SK-N-MC (cell line): ENCODE measurements at regions not wholly inside any gene's neighbourhood (a gene's known extent, or its start where the extent isn't known, plus 50 kb on each side); places are given as distances from the start of the nearest gene placed in this dataset.

ENCODE experiments used
- DNase-seq: peaks from one replicate; pipeline ENCODE4 v3.0.0-alpha.2; 2011; ENCODE audit warnings: low read depth, low spot score
- H3K27ac ChIP-seq: fragments of 200-600 bp; sonication (generic); 2 replicates; pipeline ENCODE4 v1.5.1; 2016; ENCODE audit warnings: mixed run types
- H3K36me3 ChIP-seq: fragments of 200-600 bp; sonication (generic); 2 replicates; pipeline ENCODE4 v1.6.1; 2017; ENCODE audit warnings: antibody characterized with exemption, low read length, mixed read lengths; ENCODE audit not compliant: insufficient read depth
- H3K4me3 ChIP-seq: fragments of 200-600 bp; sonication (generic); 2 replicates; pipeline ENCODE4 v1.5.1; 2016
- H3K9ac ChIP-seq: fragments of 200-600 bp; sonication (generic); 2 replicates; pipeline ENCODE4 v1.8.0; 2017; ENCODE audit warnings: mixed run types, mixed read lengths; ENCODE audit not compliant: insufficient read length
- H3K9me3 ChIP-seq: fragments of 200-600 bp; sonication (generic); 2 replicates; pipeline ENCODE4 v1.6.1; 2017; ENCODE audit warnings: low read depth, mild to moderate bottlenecking, antibody characterized with exemption, low read length, moderate library complexity, mixed read lengths
- EZH2 ChIP-seq: fragments of 200-600 bp; sonication (generic); IDR thresholded peaks from one replicate; pipeline ENCODE4 v1.6.1; 2017; ENCODE audit warnings: antibody characterized with exemption
- FOXP2 ChIP-seq: optimal IDR thresholded peaks from 2 replicates; pipeline ENCODE3; 2011; ENCODE audit warnings: mild to moderate bottlenecking, moderate library complexity; ENCODE audit not compliant: insufficient read depth; ENCODE audit errors: extremely low read length, control extremely low read depth
- POLR2AphosphoS5 ChIP-seq: IDR thresholded peaks from 2 replicates; pipeline ENCODE4 v1.6.1; 2012; ENCODE audit warnings: mild to moderate bottlenecking, low read depth, low read length, borderline replicate concordance

- H3K9me3 ChIP-seq, result no peaks in the 10 kb centered on the region
- no peak for DNase-seq
- H3K27ac ChIP-seq, result no peak overlapping the region
- H3K36me3 ChIP-seq, result no peaks in the 10 kb centered on the region
- no peak overlapping the region for H3K4me3 ChIP-seq
- no peak overlapping the region for H3K9ac ChIP-seq
- TF ChIP-seq FOXP2 (no peak), EZH2 (no peak), POLR2AphosphoS5 (no peak)
Observed at GRCh38 chr6:125568609-125569008, 180.8 kb upstream of the HEY2 start.

DNA sequence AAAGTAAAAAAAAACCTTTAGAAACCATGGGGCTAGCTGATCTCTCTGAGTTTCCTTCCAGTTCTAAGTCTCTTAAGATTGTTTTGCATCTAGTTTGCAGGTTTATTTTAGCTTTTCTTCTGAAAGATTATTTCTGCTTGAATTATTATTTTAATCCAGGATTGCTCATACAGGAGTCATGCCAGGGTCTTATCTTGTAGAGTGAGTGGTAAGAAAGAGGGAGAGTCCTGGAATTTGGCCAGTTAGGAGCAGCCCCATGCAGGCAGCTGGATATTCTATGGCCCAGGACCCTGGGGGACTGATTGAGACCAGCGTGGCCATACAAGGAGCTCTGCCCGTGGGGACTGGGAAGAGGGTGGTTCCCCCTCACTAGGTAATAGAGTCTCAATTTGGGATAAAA lies 178.9 kb upstream of the HEY2 start:
- Histone ChIP-seq H3K36me3 (no peaks in the 10 kb centered on the region), H3K9ac (no peak overlapping the region), H3K9me3 (no peaks in the 10 kb centered on the region), H3K4me3 (no peak overlapping the region), H3K27ac (no peak overlapping the region)
- no peak for DNase-seq
- TF ChIP-seq POLR2AphosphoS5, result no peak
- no peak for TF ChIP-seq EZH2
- TF ChIP-seq FOXP2, result no peak

GRCh38 chr6:125571207-125571755 lies 178.2 kb upstream of the HEY2 start:
- no peaks in the 10 kb centered on the region for H3K9me3 ChIP-seq
- H3K4me3 ChIP-seq, result no peak overlapping the region
- DNase-seq, result no peak
- no peaks in the 10 kb centered on the region for H3K36me3 ChIP-seq
- no peak overlapping the region for H3K27ac ChIP-seq
- H3K9ac ChIP-seq, result no peak overlapping the region
- TF ChIP-seq EZH2 (no peak), FOXP2 (no peak), POLR2AphosphoS5 (no peak)

DNA sequence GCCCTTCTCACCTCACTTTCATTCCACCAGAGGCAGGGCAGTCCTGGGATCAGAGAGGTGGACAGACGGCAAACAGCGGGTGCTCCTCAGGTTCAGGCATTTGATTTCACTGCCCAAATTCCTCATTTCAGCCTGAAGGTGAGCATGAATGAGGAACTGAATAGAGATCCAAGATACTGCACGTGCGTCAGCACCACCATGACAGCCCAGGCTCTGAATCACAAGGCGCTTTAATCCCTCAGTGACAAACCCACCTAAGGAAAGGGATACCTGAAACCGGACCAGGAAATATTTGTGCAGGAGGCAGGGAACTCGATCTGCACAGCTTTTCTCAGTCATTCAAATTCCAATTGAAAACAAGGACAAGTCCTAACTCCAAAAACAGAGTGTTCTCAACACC lies 174.8 kb upstream of the HEY2 start:
- TF ChIP-seq POLR2AphosphoS5 (no peak), EZH2 (no peak), FOXP2 (no peak)
- Histone ChIP-seq H3K36me3 (no peaks in the 10 kb centered on the region), H3K9me3 (no peaks in the 10 kb centered on the region), H3K27ac (no peak overlapping the region), H3K4me3 (no peak overlapping the region), H3K9ac (no peak overlapping the region)
- no peak for DNase-seq

- no peaks in the 10 kb centered on the region for H3K36me3 ChIP-seq
- TF ChIP-seq EZH2, result no peak
- TF ChIP-seq POLR2AphosphoS5, result no peak
- no peak for TF ChIP-seq FOXP2
- no peak overlapping the region for H3K27ac ChIP-seq
- no peak overlapping the region for H3K9ac ChIP-seq
- no peak overlapping the region for H3K4me3 ChIP-seq
- DNase-seq, result no peak
- no peaks in the 10 kb centered on the region for H3K9me3 ChIP-seq
Observed at GRCh38 chr6:125577124-125577662, 172.2 kb upstream of the HEY2 start.

DNA sequence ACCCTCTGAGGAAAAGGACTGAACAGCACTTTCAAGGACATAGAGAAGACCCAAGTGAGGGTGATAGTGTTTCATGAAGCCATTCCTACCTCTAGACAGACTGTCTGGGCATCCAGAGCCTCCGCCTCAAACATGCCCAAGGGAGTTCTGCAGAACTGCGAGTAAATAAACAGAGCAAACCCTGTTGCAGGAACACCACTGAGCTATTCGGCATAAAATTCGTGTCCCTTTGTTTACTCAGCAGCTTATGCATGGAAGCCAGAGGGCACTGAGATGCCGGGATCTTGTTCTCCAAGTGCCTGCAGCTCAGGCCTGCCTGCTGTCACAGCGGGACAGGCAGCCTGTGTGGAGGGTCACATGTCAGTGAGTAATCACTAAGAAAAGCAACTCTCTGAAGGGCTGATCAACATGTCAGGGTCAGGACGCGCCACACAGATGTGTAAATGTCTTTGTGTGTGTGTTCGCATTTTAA lies 164.9 kb upstream of the HEY2 start:
- no peak overlapping the region for H3K27ac ChIP-seq
- no peaks in the 10 kb centered on the region for H3K9me3 ChIP-seq
- no peak overlapping the region for H3K4me3 ChIP-seq
- H3K36me3 ChIP-seq, result no peaks in the 10 kb centered on the region
- no peak overlapping the region for H3K9ac ChIP-seq
- DNase-seq, result no peak
- TF ChIP-seq FOXP2 (no peak), EZH2 (no peak), POLR2AphosphoS5 (no peak)

- DNase-seq, result no peak
- no peak for TF ChIP-seq POLR2AphosphoS5
- no peak for TF ChIP-seq FOXP2
- no peak for TF ChIP-seq EZH2
- Histone ChIP-seq H3K4me3 (no peak overlapping the region), H3K9me3 (no peaks in the 10 kb centered on the region), H3K36me3 (no peaks in the 10 kb centered on the region), H3K27ac (no peak overlapping the region), H3K9ac (no peak overlapping the region)
Observed at GRCh38 chr6:125585470-125585869, 164.0 kb upstream of the HEY2 start.

DNA sequence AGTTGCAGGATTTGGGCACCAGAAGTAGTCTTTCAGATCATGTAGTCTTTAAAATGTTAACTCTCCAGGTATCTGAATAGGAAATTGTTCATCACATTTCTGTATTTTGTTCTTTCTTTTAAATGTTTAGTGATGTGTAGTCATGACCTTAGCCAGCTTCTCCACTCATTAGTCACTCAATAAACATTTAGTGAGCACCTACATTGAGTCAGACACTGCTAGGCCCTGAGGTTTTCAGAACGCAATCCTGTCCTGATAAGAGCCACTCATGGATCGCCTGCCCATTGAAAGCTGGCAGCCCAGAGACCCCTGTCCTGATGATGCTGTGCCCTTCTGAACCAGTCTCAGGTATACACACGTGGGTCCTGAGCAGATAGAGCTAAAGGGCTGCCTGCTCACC lies 163.4 kb upstream of the HEY2 start:
- no peak for DNase-seq
- H3K36me3 ChIP-seq, result no peaks in the 10 kb centered on the region
- H3K9me3 ChIP-seq, result no peaks in the 10 kb centered on the region
- no peak overlapping the region for H3K9ac ChIP-seq
- no peak overlapping the region for H3K27ac ChIP-seq
- TF ChIP-seq FOXP2, result no peak
- TF ChIP-seq POLR2AphosphoS5, result no peak
- TF ChIP-seq EZH2, result no peak
- no peak overlapping the region for H3K4me3 ChIP-seq

- H3K36me3 ChIP-seq, result no peaks in the 10 kb centered on the region
- H3K4me3 ChIP-seq, result no peak overlapping the region
- TF ChIP-seq EZH2 (no peak), POLR2AphosphoS5 (no peak), FOXP2 (no peak)
- no peaks in the 10 kb centered on the region for H3K9me3 ChIP-seq
- no peak for DNase-seq
- no peak overlapping the region for H3K9ac ChIP-seq
- H3K27ac ChIP-seq, result no peak overlapping the region
Observed at GRCh38 chr6:125586605-125587004, 162.8 kb upstream of the HEY2 start.
